ENCODE measurements at regions not wholly inside any gene's neighbourhood (a gene's known extent, or its start where the extent isn't known, plus 50 kb on each side); places are given as distances from the start of the nearest gene placed in this dataset.

DNA sequence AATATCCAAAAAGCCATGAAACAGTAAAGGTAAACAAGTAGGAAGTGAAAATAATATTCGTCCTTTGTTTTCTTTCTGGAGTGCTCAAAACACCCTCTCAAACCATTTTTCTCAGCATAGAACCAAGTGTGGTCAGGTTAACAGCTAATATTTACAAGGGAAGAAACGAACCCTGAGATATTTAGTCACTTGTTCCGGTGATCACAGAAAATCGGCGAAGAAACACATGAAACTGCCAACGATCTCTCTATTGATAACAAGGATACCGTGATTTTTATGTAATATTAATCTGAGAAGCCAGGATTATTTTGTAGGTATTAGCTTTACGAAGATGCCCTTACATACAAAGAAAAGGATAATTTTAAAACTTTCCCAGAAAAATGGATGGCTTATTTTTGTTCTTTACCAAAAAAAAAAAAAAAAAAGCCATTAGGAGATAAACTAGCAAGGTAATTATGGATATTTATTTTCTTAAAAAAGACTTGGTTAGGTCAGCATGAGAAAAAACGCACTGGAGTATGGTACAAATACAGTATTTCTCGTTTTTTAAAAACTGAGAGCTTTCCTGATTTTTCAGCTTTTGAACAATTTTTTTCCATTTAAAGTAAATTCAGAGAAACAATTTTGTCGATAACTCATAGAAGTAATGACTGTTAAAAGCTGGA is 107.3 kb upstream of the HNRNPU start:
- peaks cover 43% of the 10 kb centered on the region for H3F3A ChIP-seq (ENCODE audit: low read depth)
- Mint-ChIP-seq H3K36me3 (peaks cover 8% of the 10 kb centered on the region), H3K4me1 (peaks cover 26% of the 10 kb centered on the region), H3K27me3 (ENCODE audit: insufficient read depth, low read depth) (peaks cover 2% of the 10 kb centered on the region), H3K9me3 (no peaks in the 10 kb centered on the region), H3K4me3 (peak overlapping the region; percentile 93), H3K27ac (peak overlapping the region; percentile 99)
- H2AFZ ChIP-seq (replicated peaks) = peak overlapping the region; percentile 86
- no peaks in the 10 kb centered on the region for H3K9me3 ChIP-seq (ENCODE audit: low read depth)
- peak overlapping the region; percentile 99 for H3K27ac ChIP-seq
- H3K27me3 ChIP-seq = no peaks in the 10 kb centered on the region
- H3K36me3 ChIP-seq = no peaks in the 10 kb centered on the region
- peaks cover 50% of the 10 kb centered on the region for H3K79me2 ChIP-seq (ENCODE audit: low read depth)
- TF ChIP-seq EZH2phosphoT487 (IDR thresholded peaks at IDR 0.05) (no peak), EZH2 (IDR thresholded peaks at IDR 0.05) (no peak)
- TF ChIP-seq, protein P1, sequence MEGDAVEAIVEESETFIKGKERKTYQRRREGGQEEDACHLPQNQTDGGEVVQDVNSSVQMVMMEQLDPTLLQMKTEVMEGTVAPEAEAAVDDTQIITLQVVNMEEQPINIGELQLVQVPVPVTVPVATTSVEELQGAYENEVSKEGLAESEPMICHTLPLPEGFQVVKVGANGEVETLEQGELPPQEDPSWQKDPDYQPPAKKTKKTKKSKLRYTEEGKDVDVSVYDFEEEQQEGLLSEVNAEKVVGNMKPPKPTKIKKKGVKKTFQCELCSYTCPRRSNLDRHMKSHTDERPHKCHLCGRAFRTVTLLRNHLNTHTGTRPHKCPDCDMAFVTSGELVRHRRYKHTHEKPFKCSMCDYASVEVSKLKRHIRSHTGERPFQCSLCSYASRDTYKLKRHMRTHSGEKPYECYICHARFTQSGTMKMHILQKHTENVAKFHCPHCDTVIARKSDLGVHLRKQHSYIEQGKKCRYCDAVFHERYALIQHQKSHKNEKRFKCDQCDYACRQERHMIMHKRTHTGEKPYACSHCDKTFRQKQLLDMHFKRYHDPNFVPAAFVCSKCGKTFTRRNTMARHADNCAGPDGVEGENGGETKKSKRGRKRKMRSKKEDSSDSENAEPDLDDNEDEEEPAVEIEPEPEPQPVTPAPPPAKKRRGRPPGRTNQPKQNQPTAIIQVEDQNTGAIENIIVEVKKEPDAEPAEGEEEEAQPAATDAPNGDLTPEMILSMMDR (IDR thresholded peaks at IDR 0.05) = no peak
- H3K4me2 ChIP-seq = peak overlapping the region; percentile 94
- peaks cover 22% of the 10 kb centered on the region for H3K4me1 ChIP-seq
- no peaks in the 10 kb centered on the region for H4K20me1 ChIP-seq (ENCODE audit: low read depth)
- H3K4me3 ChIP-seq = peak overlapping the region; percentile 69
- DNase-seq (ENCODE audit: low spot score) = no peak
- H3K9ac ChIP-seq = peak overlapping the region; percentile 89

DNA sequence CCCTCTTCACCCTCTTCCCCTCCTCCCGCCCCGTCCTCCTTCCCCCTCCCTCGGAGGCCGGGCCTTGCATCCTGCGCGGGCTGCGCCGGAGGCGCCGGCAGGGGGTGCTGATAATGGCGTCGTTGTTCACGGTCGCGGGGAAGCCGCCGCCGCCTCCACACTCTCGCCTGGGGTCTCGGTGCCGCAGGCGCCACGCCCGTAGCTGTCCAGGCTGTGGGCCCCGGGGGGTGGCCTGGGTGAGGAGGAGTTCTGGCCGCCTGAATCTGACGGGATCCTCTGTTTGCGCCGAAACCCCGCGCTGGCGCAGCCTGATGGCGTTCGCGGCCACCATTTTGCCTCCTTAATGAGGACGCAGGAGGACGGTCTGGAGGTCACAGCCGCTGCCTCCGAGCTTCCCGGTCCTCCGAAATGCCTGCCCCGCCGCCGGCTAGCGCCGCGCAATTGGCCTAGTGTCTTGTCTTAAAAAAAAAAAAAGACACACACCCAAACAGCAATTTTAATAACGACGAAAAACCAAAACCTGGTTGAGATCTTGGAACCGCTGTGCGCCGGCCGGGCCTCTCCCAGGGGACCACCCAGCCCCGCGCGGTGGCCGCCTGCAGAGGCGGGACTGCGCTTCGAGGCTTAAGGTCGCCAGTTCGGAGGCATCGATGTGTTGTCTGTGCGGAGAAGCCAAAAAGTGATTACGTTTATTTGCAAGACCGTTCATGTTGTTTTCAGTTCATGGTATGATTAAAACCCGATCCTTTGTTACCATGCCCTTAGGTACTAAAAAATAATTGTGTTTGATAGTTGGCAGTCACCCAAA is 106.6 kb upstream of the HNRNPU start:
- Mint-ChIP-seq H3K27ac (peak overlapping the region; percentile 99), H3K36me3 (peaks cover 6% of the 10 kb centered on the region), H3K9me3 (no peaks in the 10 kb centered on the region), H3K4me3 (peak overlapping the region; percentile 93), H3K27me3 (ENCODE audit: insufficient read depth, low read depth) (peaks cover 2% of the 10 kb centered on the region), H3K4me1 (peaks cover 25% of the 10 kb centered on the region)
- Histone ChIP-seq H3K27ac (peak overlapping the region; percentile 99), H3F3A (ENCODE audit: low read depth) (peaks cover 43% of the 10 kb centered on the region), H3K9ac (peak overlapping the region; percentile 89), H3K4me1 (peaks cover 22% of the 10 kb centered on the region), H3K36me3 (no peaks in the 10 kb centered on the region), H3K4me2 (peak overlapping the region; percentile 94), H3K79me2 (ENCODE audit: low read depth) (peaks cover 50% of the 10 kb centered on the region), H3K9me3 (ENCODE audit: low read depth) (no peaks in the 10 kb centered on the region), H2AFZ (replicated peaks) (peak overlapping the region; percentile 86), H3K27me3 (no peaks in the 10 kb centered on the region), H3K4me3 (peak overlapping the region; percentile 69), H4K20me1 (ENCODE audit: low read depth) (no peaks in the 10 kb centered on the region)
- TF ChIP-seq EZH2 (IDR thresholded peaks at IDR 0.05) = no peak
- TF ChIP-seq, protein P1 (IDR thresholded peaks at IDR 0.05) = peak; percentile 61
- DNase-seq (ENCODE audit: low spot score) = peak; percentile 96

DNA sequence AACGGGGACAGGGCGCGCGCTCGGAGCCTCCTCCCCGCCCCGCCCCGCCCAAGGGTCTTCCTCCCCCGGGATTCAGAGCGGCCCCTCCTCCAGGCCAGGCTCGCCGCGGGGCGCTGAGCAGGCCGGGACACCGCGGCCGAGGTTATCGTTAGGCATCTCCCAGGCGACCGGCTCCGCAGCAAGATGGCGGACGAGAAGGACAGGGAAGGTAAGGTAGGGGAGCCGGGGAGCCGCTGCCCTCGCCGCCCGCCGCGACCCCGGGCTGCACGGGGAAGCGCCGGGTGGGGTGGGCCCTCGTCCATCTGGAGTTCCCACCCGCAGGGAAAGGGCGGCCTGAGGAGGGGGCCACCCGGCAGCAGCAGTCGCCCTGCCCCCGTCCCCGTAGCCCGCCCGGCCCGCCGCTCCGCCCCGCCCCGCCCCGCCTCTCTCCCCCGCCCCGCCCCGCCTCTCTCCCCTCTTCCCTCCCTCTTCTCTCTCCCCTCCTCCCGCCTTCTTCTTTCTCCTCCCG is 105.9 kb upstream of the HNRNPU start:
- H4K20me1 ChIP-seq (ENCODE audit: low read depth) = no peaks in the 10 kb centered on the region
- DNase-seq (ENCODE audit: low spot score) = peak; percentile 94
- peaks cover 22% of the 10 kb centered on the region for H3K4me1 ChIP-seq
- H3K4me1 Mint-ChIP-seq = peaks cover 25% of the 10 kb centered on the region
- H3K4me2 ChIP-seq = peak overlapping the region; percentile 95
- no peaks in the 10 kb centered on the region for H3K27me3 ChIP-seq
- peak overlapping the region; percentile 78 for H3K9ac ChIP-seq
- peak overlapping the region; percentile 99 for H3K27ac ChIP-seq
- no peaks in the 10 kb centered on the region for H3K36me3 ChIP-seq
- peak overlapping the region; percentile 69 for H3K4me3 ChIP-seq
- H3K4me3 Mint-ChIP-seq = peak overlapping the region; percentile 97
- H3K36me3 Mint-ChIP-seq = peaks cover 6% of the 10 kb centered on the region
- H3K27me3 Mint-ChIP-seq (ENCODE audit: insufficient read depth, low read depth) = peaks cover 2% of the 10 kb centered on the region
- peaks cover 50% of the 10 kb centered on the region for H3K79me2 ChIP-seq (ENCODE audit: low read depth)
- no peaks in the 10 kb centered on the region for H3K9me3 Mint-ChIP-seq
- TF ChIP-seq EZH2phosphoT487 (IDR thresholded peaks at IDR 0.05) = no peak
- TF ChIP-seq EZH2 (IDR thresholded peaks at IDR 0.05) = no peak
- TF ChIP-seq, protein P1 (IDR thresholded peaks at IDR 0.05) = no peak
- peak overlapping the region; percentile 90 for H2AFZ ChIP-seq (replicated peaks)
- no peak overlapping the region for H3K27ac Mint-ChIP-seq
- no peaks in the 10 kb centered on the region for H3K9me3 ChIP-seq (ENCODE audit: low read depth)
- H3F3A ChIP-seq (ENCODE audit: low read depth) = peaks cover 43% of the 10 kb centered on the region
